GM10248 (cell line): ENCODE measurements at regions not wholly inside any gene's neighbourhood (a gene's known extent, or its start where the extent isn't known, plus 50 kb on each side); places are given as distances from the start of the nearest gene placed in this dataset.
A peak's percentile ranks its signal among the peaks of the same experiment; 100 is the strongest.

ENCODE experiments used
- CTCF ChIA-PET: fragments of 300-600 bp; sonication (Branson Sonifier 250); formaldehyde crosslinking; extraction: SDS; loops from one replicate; lab custom pipeline; 2021; ENCODE audit warnings: antibody characterized with exemption; lab: Yijun Ruan, JAX
- POLR2A ChIA-PET: fragments of 350-650 bp; sonication (Branson Sonifier 250); formaldehyde crosslinking; extraction: SDS; loops from one replicate; lab custom pipeline; 2020; ENCODE audit warnings: antibody characterized with exemption; lab: Yijun Ruan, JAX
- DNase-seq: peaks from one replicate; pipeline ENCODE4 v3.0.0; 2012; ENCODE audit errors: extremely low spot score
- TF ChIP-seq, protein P1 (sequence below): IDR thresholded peaks from 2 replicates; pipeline ENCODE4 v1.5.1; 2012; ENCODE audit warnings: mild to moderate bottlenecking, low read depth; ENCODE audit errors: extremely low read depth, missing control alignments, control extremely low read depth

DNA sequence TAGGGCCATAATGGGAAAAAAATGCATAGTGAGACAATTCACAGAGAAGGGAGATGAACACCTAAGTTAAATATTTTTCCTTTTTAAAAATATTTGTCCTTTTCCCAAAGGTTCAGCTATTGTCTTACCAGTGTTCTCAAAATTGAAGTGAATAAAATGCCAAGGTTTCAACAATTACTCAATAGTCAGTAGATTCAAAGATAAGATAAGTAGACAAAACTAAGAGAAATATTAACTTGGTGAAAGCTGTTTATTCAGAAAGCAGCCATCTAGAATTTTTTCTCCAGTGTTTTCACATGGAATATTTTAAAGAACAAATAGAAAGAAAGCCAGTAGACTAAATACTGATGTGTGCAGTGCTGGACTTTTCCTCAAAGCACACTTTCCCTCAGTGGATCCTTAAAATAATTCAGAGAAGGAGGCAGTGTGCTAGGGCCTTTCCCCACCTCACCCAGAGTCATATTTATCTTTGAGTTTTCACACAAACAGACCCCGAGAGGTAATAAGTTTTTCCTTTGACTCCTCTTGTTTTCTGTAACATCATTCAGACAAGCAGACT, 144.5 kb upstream of the PLEKHG7 start:
- ChIA-PET CTCF (interaction anchor here (6.1 kb wide), 1 partner anchor 10 kb away, joined by 38 read pairs; no protein-coding TSS in a partner anchor), POLR2A (interaction anchor here (0.6 kb wide), 1 partner anchor 424 kb away, joined by 3 read pairs; no protein-coding TSS in a partner anchor)
- DNase-seq: no peak
- TF ChIP-seq, protein P1, sequence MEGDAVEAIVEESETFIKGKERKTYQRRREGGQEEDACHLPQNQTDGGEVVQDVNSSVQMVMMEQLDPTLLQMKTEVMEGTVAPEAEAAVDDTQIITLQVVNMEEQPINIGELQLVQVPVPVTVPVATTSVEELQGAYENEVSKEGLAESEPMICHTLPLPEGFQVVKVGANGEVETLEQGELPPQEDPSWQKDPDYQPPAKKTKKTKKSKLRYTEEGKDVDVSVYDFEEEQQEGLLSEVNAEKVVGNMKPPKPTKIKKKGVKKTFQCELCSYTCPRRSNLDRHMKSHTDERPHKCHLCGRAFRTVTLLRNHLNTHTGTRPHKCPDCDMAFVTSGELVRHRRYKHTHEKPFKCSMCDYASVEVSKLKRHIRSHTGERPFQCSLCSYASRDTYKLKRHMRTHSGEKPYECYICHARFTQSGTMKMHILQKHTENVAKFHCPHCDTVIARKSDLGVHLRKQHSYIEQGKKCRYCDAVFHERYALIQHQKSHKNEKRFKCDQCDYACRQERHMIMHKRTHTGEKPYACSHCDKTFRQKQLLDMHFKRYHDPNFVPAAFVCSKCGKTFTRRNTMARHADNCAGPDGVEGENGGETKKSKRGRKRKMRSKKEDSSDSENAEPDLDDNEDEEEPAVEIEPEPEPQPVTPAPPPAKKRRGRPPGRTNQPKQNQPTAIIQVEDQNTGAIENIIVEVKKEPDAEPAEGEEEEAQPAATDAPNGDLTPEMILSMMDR: no peak

DNA sequence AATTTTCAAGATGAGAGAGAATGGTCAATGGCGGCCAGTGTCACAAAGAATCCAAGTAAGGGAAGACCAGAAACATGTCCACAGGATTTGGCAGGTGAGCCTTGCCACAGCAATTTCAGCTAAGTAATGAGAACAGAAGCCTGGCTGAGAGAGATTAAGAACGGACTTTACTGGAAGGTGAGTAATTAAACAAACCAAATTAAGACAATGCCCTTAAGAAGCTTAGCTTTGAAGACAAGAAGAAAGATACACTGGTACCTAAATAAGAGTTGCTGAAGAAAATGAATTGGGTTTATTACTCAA, 145.4 kb upstream of the PLEKHG7 start:
- ChIA-PET POLR2A (interaction anchor here (1.7 kb wide), 1 partner anchor 412 kb away, joined by 11 read pairs; the partner anchor contains the start of gene BTG1), CTCF (interaction anchor here (0.5 to 6.1 kb wide), 8 partner anchors 10 to 70 kb away, joined by 3 to 38 read pairs (median 4); no protein-coding TSS in a partner anchor)
- TF ChIP-seq, protein P1: no peak
- DNase-seq: no peak

DNA sequence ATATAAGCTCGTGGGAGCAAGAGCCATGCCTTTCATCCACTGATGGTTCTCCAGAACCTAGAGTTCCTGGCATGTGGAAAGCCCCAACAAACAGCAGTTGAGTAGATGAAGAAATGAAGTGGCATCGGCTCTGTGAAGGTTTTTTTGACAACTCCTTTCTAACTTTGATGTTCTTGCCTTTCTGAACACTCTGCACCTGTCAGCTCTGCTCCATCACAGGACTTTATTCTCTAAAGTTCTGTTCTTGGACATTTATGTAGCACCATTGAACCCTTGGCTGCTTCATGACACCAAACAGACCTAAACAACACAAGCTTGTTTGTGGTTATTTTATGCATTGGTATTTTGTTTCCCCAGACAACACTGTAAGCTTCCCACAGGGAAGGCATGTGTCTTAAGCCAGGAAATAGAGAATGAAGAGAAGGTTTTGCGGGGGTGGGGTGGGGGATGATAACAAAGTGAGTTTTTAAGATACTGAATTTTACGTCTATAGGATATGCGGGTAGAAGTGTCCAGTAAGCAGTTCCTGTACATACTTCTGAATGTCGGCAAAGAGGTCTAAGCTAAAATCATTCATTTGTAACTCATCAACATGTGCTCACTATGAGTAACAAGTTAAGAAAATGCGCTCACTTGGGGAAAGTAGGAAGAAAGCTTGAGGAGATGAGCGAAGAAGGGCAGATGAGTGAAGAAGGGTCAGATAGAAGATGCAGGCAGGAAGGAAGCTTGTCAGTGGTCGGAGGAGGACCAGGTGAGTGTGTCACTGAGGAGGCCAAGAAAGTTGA, 146.0 kb upstream of the PLEKHG7 start:
- TF ChIP-seq, protein P1: no peak
- DNase-seq: no peak
- ChIA-PET POLR2A (interaction anchor here (0.6 to 1.7 kb wide), 2 partner anchors 52 to 411 kb away, joined by 6 to 11 read pairs; partner anchors contain the start of gene BTG1), CTCF (interaction anchor here (0.5 to 6.1 kb wide), 8 partner anchors 9 to 70 kb away, joined by 3 to 38 read pairs (median 4); no protein-coding TSS in a partner anchor)

DNA sequence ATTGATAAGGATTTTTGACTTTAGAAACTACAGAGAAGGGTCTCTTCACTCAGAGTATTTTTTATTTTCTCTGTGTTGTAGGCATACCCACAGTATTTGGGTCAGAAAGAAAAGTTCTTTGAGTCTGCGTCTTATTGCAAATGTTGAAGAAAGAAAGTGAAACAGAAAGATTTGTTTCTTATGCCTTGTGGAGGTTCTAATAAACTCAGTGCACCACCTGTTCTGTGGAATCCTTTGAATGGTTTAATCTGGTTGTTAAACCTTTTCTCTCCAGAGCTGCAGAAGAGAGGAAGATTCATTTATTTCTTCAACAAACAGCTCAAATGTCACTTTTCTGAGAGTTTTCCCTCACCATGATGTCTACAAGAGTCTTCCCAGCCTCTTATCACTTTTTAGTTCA, 146.6 kb upstream of the PLEKHG7 start:
- DNase-seq: peak; percentile 31
- ChIA-PET POLR2A (interaction anchor here (0.6 to 1.7 kb wide), 2 partner anchors 51 to 411 kb away, joined by 6 to 11 read pairs; partner anchors contain the start of gene BTG1), CTCF (interaction anchor here (1.2 to 6.1 kb wide), 5 partner anchors 12 to 55 kb away, joined by 3 to 38 read pairs (median 6); no protein-coding TSS in a partner anchor)
- TF ChIP-seq, protein P1: no peak

DNA sequence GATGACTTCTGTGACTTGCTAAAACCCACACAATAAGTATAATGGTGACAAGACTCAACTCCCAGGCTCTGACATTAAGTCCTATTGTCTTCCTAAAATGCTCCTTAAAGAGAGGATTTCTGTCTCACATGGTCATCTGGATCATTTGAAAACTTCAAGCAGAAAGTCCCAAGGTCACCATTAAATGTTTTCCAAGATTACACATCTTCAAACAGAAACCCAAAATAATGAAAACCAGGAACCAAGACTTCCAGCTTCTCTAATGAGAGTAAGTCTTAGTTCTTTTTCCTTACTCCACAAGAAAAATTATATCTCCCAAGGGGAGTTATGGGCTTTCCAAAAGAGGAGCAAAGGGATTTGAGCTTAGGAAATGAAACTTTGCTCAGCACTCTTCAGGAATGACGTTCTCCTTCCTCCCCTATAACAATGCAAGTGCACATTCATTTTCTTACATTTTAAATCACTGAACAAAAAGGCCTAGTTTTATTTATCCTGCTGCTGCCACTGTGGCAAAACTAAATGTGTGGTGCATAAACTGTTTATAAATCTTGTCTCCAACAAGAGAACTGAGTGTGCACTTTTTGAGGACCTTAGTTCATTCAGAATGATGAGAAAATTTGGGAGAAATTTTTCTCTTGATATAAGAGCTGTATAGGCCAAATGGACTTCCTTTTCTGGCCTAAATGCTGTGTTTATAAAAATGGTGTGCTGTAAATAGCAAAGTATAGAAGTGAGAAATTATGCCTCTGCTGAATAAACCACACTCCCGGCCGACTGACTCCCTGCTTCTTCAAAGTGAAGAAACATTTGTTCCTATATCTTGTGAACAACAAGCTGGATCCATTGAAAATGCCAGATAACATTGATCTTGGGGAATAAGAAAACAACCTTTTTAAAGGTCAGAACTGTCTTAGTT, 148.4 kb upstream of the PLEKHG7 start:
- POLR2A ChIA-PET: interaction anchor here (0.6 kb wide), 2 partner anchors 52 to 55 kb away, joined by 3 to 9 read pairs; no protein-coding TSS in a partner anchor
- CTCF ChIA-PET: interaction anchor here (1.3 to 2.4 kb wide), 3 partner anchors 9 to 63 kb away, joined by 3 to 9 read pairs (median 4); no protein-coding TSS in a partner anchor
- no peak for DNase-seq
- TF ChIP-seq, protein P1: no peak
